ENCODE measurements at regions not wholly inside any gene's neighbourhood (a gene's known extent, or its start where the extent isn't known, plus 50 kb on each side); places are given as distances from the start of the nearest gene placed in this dataset.
"Not testable (repeated sequence)": the region's sequence is repeated elsewhere in the genome, so short reads cannot be mapped to it uniquely, and the experiment has no call there.

DNA sequence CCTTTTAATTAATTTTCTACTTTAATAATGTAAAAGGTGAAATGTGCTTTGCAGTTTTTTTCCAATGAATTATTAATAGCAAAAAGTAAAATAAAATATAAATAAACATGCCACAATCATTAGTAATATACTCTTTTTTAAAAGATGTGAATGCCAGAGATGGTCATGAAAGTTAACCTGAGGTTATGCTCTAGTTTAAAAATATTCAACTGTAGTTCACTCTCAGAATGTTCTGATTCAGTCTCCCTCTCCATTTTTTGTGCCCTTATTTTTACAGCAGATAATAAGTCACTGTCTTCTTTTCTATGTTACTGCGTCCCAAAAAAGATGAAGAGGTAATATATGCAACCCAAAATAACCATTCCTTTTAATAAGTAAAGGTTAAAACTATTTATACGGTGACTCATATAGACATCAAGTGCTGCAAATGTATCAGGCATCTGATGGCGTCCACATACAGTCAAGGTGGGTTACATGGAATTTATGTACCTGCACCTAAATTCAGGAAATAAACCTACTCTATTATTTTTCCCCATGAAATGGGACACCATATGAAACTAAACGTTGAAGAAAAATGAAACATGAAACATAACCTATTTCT is 153.6 kb upstream of the ZNF804A start:
- no peak for DNase-seq (ENCODE audit: insufficient read length, low spot score, missing footprints)
- Histone ChIP-seq H3K27ac (ENCODE audit: low read depth, low read length) (no peak overlapping the region), H3K4me3 (ENCODE audit: insufficient read depth, low read length) (no peak overlapping the region), H3K4me1 (ENCODE audit: insufficient read depth, low read length) (no peaks in the 10 kb centered on the region), H3K36me3 (ENCODE audit: insufficient read depth, low read length) (no peaks in the 10 kb centered on the region), H2AFZ (ENCODE audit: low read length) (no peak overlapping the region), H3K9me3 (ENCODE audit: low read depth, low read length) (no peaks in the 10 kb centered on the region), H3K4me2 (ENCODE audit: insufficient read depth, low read length) (no peak overlapping the region), H3K27me3 (ENCODE audit: insufficient read depth, low read length) (no peaks in the 10 kb centered on the region), H3K79me2 (ENCODE audit: insufficient read depth, low read length) (no peaks in the 10 kb centered on the region), H4K20me1 (ENCODE audit: insufficient read depth, low read length) (no peaks in the 10 kb centered on the region)
- TF ChIP-seq, protein P1, sequence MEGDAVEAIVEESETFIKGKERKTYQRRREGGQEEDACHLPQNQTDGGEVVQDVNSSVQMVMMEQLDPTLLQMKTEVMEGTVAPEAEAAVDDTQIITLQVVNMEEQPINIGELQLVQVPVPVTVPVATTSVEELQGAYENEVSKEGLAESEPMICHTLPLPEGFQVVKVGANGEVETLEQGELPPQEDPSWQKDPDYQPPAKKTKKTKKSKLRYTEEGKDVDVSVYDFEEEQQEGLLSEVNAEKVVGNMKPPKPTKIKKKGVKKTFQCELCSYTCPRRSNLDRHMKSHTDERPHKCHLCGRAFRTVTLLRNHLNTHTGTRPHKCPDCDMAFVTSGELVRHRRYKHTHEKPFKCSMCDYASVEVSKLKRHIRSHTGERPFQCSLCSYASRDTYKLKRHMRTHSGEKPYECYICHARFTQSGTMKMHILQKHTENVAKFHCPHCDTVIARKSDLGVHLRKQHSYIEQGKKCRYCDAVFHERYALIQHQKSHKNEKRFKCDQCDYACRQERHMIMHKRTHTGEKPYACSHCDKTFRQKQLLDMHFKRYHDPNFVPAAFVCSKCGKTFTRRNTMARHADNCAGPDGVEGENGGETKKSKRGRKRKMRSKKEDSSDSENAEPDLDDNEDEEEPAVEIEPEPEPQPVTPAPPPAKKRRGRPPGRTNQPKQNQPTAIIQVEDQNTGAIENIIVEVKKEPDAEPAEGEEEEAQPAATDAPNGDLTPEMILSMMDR (IDR thresholded peaks at IDR 0.05; ENCODE audit: extremely low read depth, low read depth, low read length), result no peak

DNA sequence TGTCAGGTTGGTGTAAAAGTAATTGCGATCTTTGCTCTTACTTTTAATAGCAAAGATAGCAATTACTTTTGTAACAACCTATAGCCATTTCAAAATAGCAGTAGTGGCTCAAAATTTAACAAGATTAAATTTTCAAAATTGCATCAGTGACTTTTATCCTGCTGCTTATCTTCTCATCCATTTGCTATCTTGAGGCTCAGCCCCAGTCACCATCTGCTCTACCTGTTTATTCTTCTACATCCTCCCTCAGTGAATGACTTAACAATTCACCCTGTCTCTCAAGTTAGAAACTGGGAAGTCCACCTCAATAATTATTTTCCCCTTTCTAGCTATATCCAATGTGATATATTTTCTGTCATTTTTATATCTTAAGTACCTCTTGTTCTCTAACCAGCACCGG is 148.6 kb upstream of the ZNF804A start:
- Histone ChIP-seq H3K4me1 (ENCODE audit: insufficient read depth, low read length) (no peaks in the 10 kb centered on the region), H3K27me3 (ENCODE audit: insufficient read depth, low read length) (no peaks in the 10 kb centered on the region)
- TF ChIP-seq, protein P1 (IDR thresholded peaks at IDR 0.05; ENCODE audit: extremely low read depth, low read depth, low read length), result no peak

DNA sequence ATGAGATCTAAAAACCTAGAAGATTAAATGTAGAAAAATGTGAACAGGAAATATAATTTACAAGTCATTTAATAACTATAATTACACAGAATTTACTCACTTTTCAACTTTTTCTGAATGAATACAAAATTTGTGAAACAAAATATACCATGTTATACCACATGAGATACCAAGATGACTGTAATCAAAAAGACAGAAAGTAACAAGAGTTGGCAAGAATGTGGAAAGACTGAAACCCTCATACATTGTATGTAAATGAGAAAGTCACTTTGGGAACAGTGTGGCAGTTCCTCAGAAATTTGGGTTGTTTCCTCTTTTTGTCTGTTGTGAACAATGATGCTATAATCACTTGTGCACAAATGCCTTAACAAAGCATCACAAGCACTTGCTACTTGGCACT is 145.4 kb upstream of the ZNF804A start:
- no peak overlapping the region for H3K27ac ChIP-seq (ENCODE audit: low read depth, low read length)
- no peaks in the 10 kb centered on the region for H3K36me3 ChIP-seq (ENCODE audit: insufficient read depth, low read length)
- TF ChIP-seq, protein P1 (IDR thresholded peaks at IDR 0.05; ENCODE audit: extremely low read depth, low read depth, low read length), result no peak
- no peaks in the 10 kb centered on the region for H3K79me2 ChIP-seq (ENCODE audit: insufficient read depth, low read length)
- H3K4me2 ChIP-seq (ENCODE audit: insufficient read depth, low read length), result no peak overlapping the region
- H3K27me3 ChIP-seq (ENCODE audit: insufficient read depth, low read length), result no peaks in the 10 kb centered on the region
- no peaks in the 10 kb centered on the region for H4K20me1 ChIP-seq (ENCODE audit: insufficient read depth, low read length)
- no peak overlapping the region for H2AFZ ChIP-seq (ENCODE audit: low read length)
- no peak overlapping the region for H3K4me3 ChIP-seq (ENCODE audit: insufficient read depth, low read length)
- DNase-seq (ENCODE audit: insufficient read length, low spot score, missing footprints), result no peak
- no peaks in the 10 kb centered on the region for H3K4me1 ChIP-seq (ENCODE audit: insufficient read depth, low read length)
- no peaks in the 10 kb centered on the region for H3K9me3 ChIP-seq (ENCODE audit: low read depth, low read length)

More for the DNA sequence above, 148.6 kb upstream of the ZNF804A start:
- Histone ChIP-seq H3K4me3 (ENCODE audit: insufficient read depth, low read length) (no peak overlapping the region), H3K9me3 (ENCODE audit: low read depth, low read length) (no peaks in the 10 kb centered on the region), H3K79me2 (ENCODE audit: insufficient read depth, low read length) (no peaks in the 10 kb centered on the region), H3K4me2 (ENCODE audit: insufficient read depth, low read length) (no peak overlapping the region), H4K20me1 (ENCODE audit: insufficient read depth, low read length) (no peaks in the 10 kb centered on the region), H2AFZ (ENCODE audit: low read length) (no peak overlapping the region), H3K36me3 (ENCODE audit: insufficient read depth, low read length) (no peaks in the 10 kb centered on the region), H3K27ac (ENCODE audit: low read depth, low read length) (no peak overlapping the region)
- DNase-seq (ENCODE audit: insufficient read length, low spot score, missing footprints), result no peak

- no peak overlapping the region for H3K4me2 ChIP-seq (ENCODE audit: insufficient read depth, low read length)
- H3K79me2 ChIP-seq (ENCODE audit: insufficient read depth, low read length), result no peaks in the 10 kb centered on the region
- no peaks in the 10 kb centered on the region for H3K27me3 ChIP-seq (ENCODE audit: insufficient read depth, low read length)
- no peak overlapping the region for H3K27ac ChIP-seq (ENCODE audit: low read depth, low read length)
- no peak overlapping the region for H2AFZ ChIP-seq (ENCODE audit: low read length)
- H4K20me1 ChIP-seq (ENCODE audit: insufficient read depth, low read length), result no peaks in the 10 kb centered on the region
- H3K9me3 ChIP-seq (ENCODE audit: low read depth, low read length), result no peaks in the 10 kb centered on the region
- no peaks in the 10 kb centered on the region for H3K36me3 ChIP-seq (ENCODE audit: insufficient read depth, low read length)
- TF ChIP-seq, protein P1 (IDR thresholded peaks at IDR 0.05; ENCODE audit: extremely low read depth, low read depth, low read length), result no peak
- no peak overlapping the region for H3K4me3 ChIP-seq (ENCODE audit: insufficient read depth, low read length)
- H3K4me1 ChIP-seq (ENCODE audit: insufficient read depth, low read length), result no peaks in the 10 kb centered on the region
- no peak for DNase-seq (ENCODE audit: insufficient read length, low spot score, missing footprints)
These were observed 142.7 kb upstream of the ZNF804A start for GRCh38 chr2:184455624-184456023.

- not testable (repeated sequence) for H2AFZ ChIP-seq (ENCODE audit: low read length); H3K27me3 ChIP-seq (ENCODE audit: insufficient read depth, low read length); H4K20me1 ChIP-seq (ENCODE audit: insufficient read depth, low read length); H3K27ac ChIP-seq (ENCODE audit: low read depth, low read length); H3K79me2 ChIP-seq (ENCODE audit: insufficient read depth, low read length); H3K4me2 ChIP-seq (ENCODE audit: insufficient read depth, low read length); H3K4me1 ChIP-seq (ENCODE audit: insufficient read depth, low read length); H3K36me3 ChIP-seq (ENCODE audit: insufficient read depth, low read length); DNase-seq (ENCODE audit: insufficient read length, low spot score, missing footprints); H3K9me3 ChIP-seq (ENCODE audit: low read depth, low read length); H3K4me3 ChIP-seq (ENCODE audit: insufficient read depth, low read length)
These were observed 141.6 kb upstream of the ZNF804A start for GRCh38 chr2:184456693-184457092.

Data from osteoblast (primary cell).